SK-N-SH treated with all-trans-retinoic acid at 6 μM for 48 hours (cell line): ENCODE measurements at regions not wholly inside any gene's neighbourhood (a gene's known extent, or its start where the extent isn't known, plus 50 kb on each side); places are given as distances from the start of the nearest gene placed in this dataset.
A peak's percentile ranks its signal among the peaks of the same experiment; 100 is the strongest.

Experiments
- ATAC-seq: fragments of 200-7000 bp; cut with Tn5 transposase; 3 replicates; pipeline ENCODE4 v1.9.1; 2020; ENCODE audit warnings: mild to moderate bottlenecking, moderate library complexity
- ARNTL ChIP-seq: fragments of 450-650 bp; formaldehyde crosslinking; IDR thresholded peaks from 2 replicates; pipeline ENCODE4 v1.5.0; 2020; ENCODE audit warnings: low read depth, mild to moderate bottlenecking, moderate library complexity, borderline replicate concordance
- CSDC2 ChIP-seq: fragments of 250-450 bp; sonication (Bioruptor Pico); IDR thresholded peaks from 2 replicates; pipeline ENCODE4 v1.5.0; 2020; ENCODE audit warnings: mild to moderate bottlenecking, moderate library complexity
- ESRRG ChIP-seq: fragments of 250-450 bp; sonication (Bioruptor Pico); IDR thresholded peaks from 2 replicates; pipeline ENCODE4 v1.6.1; 2021; ENCODE audit warnings: mild to moderate bottlenecking
- GLIS3 ChIP-seq: fragments of 250-450 bp; sonication (Bioruptor Pico); IDR thresholded peaks from 2 replicates; pipeline ENCODE4 v1.5.0; 2020; ENCODE audit warnings: mild to moderate bottlenecking, moderate library complexity
- ISL1 ChIP-seq: fragments of 250-450 bp; sonication (Bioruptor Pico); IDR thresholded peaks from 2 replicates; pipeline ENCODE4 v2.1.2; 2022; ENCODE audit warnings: mild to moderate bottlenecking, moderate library complexity
- OSR1 ChIP-seq: fragments of 250-450 bp; sonication (Bioruptor Pico); IDR thresholded peaks from 2 replicates; pipeline ENCODE4 v1.8.0; 2022; ENCODE audit warnings: moderate library complexity, mild to moderate bottlenecking, inconsistent platforms
- PATZ1 ChIP-seq: fragments of 250-450 bp; sonication (Bioruptor Pico); IDR thresholded peaks from 2 replicates; pipeline ENCODE4 v1.8.0; 2020; ENCODE audit warnings: mild to moderate bottlenecking, moderate library complexity, borderline replicate concordance
- PPARA ChIP-seq: fragments of 250-450 bp; sonication (Bioruptor Pico); IDR thresholded peaks from 2 replicates; pipeline ENCODE4 v1.5.0; 2020; ENCODE audit warnings: mild to moderate bottlenecking, borderline replicate concordance
- RARB ChIP-seq: fragments of 250-450 bp; sonication (Bioruptor Pico); IDR thresholded peaks from 2 replicates; pipeline ENCODE4 v1.8.0; 2021; ENCODE audit warnings: mild to moderate bottlenecking, moderate library complexity
- SNAI2 ChIP-seq: fragments of 250-450 bp; sonication (Bioruptor Pico); IDR thresholded peaks from 2 replicates; pipeline ENCODE4 v1.5.0; 2020; ENCODE audit warnings: mild to moderate bottlenecking, moderate library complexity
- TCF4 ChIP-seq: fragments of 250-450 bp; sonication (Bioruptor Pico); IDR thresholded peaks from 2 replicates; pipeline ENCODE4 v1.8.0; 2021; ENCODE audit warnings: mild to moderate bottlenecking, moderate library complexity, borderline replicate concordance
- TOX ChIP-seq: fragments of 250-450 bp; sonication (Bioruptor Pico); IDR thresholded peaks from 2 replicates; pipeline ENCODE4 v1.8.0; 2021; ENCODE audit warnings: mild to moderate bottlenecking, moderate library complexity, borderline replicate concordance
- ZC3H10 ChIP-seq: fragments of 250-450 bp; sonication (Bioruptor Pico); IDR thresholded peaks from 2 replicates; pipeline ENCODE4 v1.5.1; 2021; ENCODE audit warnings: mild to moderate bottlenecking, moderate library complexity
- ZFP3 ChIP-seq: fragments of 250-450 bp; sonication (Bioruptor Pico); IDR thresholded peaks from 2 replicates; pipeline ENCODE4 v1.5.0; 2020; ENCODE audit warnings: mild to moderate bottlenecking, moderate library complexity
- ZFP30 ChIP-seq: fragments of 450-650 bp; formaldehyde crosslinking; IDR thresholded peaks from 2 replicates; pipeline ENCODE4 v1.5.0; 2022; ENCODE audit warnings: mild to moderate bottlenecking, moderate library complexity
- ZNF565 ChIP-seq: fragments of 450-650 bp; formaldehyde crosslinking; conservative IDR thresholded peaks from 2 replicates; pipeline ENCODE4 v1.5.0; 2020; ENCODE audit warnings: low read depth, mild to moderate bottlenecking, moderate library complexity
- ZNF70 ChIP-seq: fragments of 450-650 bp; formaldehyde crosslinking; IDR thresholded peaks from 2 replicates; pipeline ENCODE4 v1.5.0; 2020; ENCODE audit warnings: mild to moderate bottlenecking, moderate library complexity
- ZNF8 ChIP-seq: fragments of 450-650 bp; formaldehyde crosslinking; IDR thresholded peaks from 2 replicates; pipeline ENCODE4 v1.5.0; 2020; ENCODE audit warnings: mild to moderate bottlenecking, moderate library complexity
- TF ChIP-seq, protein P1 (sequence below): fragments of 250-450 bp; sonication (Bioruptor Pico); IDR thresholded peaks from 2 replicates; pipeline ENCODE4 v1.5.0; 2020; ENCODE audit warnings: mild to moderate bottlenecking, moderate library complexity
- TF ChIP-seq, protein P2 (sequence below): fragments of 250-450 bp; sonication (Bioruptor Pico); IDR thresholded peaks from 2 replicates; pipeline ENCODE4 v1.5.1; 2020; ENCODE audit warnings: low read depth, mild to moderate bottlenecking, moderate library complexity
- TF ChIP-seq, protein P3 (sequence below): fragments of 250-450 bp; sonication (Bioruptor Pico); IDR thresholded peaks from 2 replicates; pipeline ENCODE4 v1.8.0; 2021; ENCODE audit warnings: low read depth, mild to moderate bottlenecking, moderate library complexity, borderline replicate concordance

GRCh38 chr5:131008329-131008728 is 156.7 kb downstream of the HINT1 start:
- TF ChIP-seq ZC3H10 (no peak), ARNTL (CRISPR knock-in tag) (no peak), RARB (CRISPR knock-in tag) (no peak), PPARA (CRISPR knock-in tag) (no peak), TOX (CRISPR knock-in tag) (no peak), OSR1 (no peak), ZFP30 (CRISPR knock-in tag) (no peak), PATZ1 (CRISPR knock-in tag) (no peak), TCF4 (no peak), ZNF70 (CRISPR knock-in tag) (no peak), ISL1 (CRISPR knock-in tag) (no peak), CSDC2 (CRISPR knock-in tag) (no peak), ZNF565 (CRISPR knock-in tag) (no peak), ESRRG (CRISPR knock-in tag) (no peak)
- TF ChIP-seq, protein P1, sequence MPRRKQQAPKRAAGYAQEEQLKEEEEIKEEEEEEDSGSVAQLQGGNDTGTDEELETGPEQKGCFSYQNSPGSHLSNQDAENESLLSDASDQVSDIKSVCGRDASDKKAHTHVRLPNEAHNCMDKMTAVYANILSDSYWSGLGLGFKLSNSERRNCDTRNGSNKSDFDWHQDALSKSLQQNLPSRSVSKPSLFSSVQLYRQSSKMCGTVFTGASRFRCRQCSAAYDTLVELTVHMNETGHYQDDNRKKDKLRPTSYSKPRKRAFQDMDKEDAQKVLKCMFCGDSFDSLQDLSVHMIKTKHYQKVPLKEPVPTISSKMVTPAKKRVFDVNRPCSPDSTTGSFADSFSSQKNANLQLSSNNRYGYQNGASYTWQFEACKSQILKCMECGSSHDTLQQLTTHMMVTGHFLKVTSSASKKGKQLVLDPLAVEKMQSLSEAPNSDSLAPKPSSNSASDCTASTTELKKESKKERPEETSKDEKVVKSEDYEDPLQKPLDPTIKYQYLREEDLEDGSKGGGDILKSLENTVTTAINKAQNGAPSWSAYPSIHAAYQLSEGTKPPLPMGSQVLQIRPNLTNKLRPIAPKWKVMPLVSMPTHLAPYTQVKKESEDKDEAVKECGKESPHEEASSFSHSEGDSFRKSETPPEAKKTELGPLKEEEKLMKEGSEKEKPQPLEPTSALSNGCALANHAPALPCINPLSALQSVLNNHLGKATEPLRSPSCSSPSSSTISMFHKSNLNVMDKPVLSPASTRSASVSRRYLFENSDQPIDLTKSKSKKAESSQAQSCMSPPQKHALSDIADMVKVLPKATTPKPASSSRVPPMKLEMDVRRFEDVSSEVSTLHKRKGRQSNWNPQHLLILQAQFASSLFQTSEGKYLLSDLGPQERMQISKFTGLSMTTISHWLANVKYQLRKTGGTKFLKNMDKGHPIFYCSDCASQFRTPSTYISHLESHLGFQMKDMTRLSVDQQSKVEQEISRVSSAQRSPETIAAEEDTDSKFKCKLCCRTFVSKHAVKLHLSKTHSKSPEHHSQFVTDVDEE (CRISPR knock-in tag) = no peak
- TF ChIP-seq, protein P2, sequence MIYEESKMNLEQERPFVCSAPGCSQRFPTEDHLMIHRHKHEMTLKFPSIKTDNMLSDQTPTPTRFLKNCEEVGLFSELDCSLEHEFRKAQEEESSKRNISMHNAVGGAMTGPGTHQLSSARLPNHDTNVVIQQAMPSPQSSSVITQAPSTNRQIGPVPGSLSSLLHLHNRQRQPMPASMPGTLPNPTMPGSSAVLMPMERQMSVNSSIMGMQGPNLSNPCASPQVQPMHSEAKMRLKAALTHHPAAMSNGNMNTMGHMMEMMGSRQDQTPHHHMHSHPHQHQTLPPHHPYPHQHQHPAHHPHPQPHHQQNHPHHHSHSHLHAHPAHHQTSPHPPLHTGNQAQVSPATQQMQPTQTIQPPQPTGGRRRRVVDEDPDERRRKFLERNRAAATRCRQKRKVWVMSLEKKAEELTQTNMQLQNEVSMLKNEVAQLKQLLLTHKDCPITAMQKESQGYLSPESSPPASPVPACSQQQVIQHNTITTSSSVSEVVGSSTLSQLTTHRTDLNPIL = no peak
- TF ChIP-seq, protein P3, sequence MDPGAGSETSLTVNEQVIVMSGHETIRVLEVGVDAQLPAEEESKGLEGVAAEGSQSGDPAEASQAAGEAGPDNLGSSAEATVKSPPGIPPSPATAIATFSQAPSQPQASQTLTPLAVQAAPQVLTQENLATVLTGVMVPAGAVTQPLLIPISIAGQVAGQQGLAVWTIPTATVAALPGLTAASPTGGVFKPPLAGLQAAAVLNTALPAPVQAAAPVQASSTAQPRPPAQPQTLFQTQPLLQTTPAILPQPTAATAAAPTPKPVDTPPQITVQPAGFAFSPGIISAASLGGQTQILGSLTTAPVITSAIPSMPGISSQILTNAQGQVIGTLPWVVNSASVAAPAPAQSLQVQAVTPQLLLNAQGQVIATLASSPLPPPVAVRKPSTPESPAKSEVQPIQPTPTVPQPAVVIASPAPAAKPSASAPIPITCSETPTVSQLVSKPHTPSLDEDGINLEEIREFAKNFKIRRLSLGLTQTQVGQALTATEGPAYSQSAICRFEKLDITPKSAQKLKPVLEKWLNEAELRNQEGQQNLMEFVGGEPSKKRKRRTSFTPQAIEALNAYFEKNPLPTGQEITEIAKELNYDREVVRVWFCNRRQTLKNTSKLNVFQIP (CRISPR knock-in tag) = no peak
- ATAC-seq = no peak

DNA sequence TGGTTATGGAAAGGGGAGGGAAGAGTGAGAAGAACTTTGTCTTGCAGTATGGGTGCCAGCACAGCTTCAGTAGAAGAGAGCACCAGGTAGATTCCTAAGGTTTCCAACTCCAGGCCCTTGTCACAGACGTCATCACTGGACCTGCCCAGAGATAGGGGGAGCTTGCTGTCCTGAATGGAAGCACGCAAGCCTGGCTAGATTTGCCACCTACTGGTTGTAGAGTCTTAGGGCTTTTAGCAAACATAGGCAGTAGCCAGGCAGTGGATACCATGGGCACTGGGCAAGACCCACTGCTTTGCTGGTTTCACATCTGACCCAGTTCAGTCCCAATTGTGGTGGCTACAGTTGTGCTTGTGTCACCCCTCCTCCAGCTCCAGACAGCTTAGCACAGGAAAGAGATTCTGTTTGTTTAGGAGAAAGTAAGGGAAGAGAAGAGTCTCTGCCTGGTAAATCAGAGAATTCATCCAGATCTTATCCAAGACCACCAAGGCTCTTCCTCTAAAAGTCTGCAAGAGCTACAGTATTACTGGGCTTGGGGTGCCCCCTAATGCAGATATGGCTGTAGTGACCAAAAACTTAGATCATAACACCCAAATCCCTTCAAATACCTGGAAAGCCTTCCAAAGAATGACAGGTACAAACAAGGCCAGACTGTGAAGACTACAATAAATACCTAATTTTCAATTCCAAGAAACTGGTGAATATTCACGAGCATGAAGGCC is 158.9 kb downstream of the HINT1 start:
- ATAC-seq = peak; percentile 65
- TF ChIP-seq PATZ1 (CRISPR knock-in tag) (no peak), ISL1 (CRISPR knock-in tag) (no peak), ZFP30 (CRISPR knock-in tag) (no peak), ZFP3 (CRISPR knock-in tag) (no peak), ESRRG (CRISPR knock-in tag) (no peak), ZNF8 (CRISPR knock-in tag) (no peak), TOX (CRISPR knock-in tag) (no peak), TCF4 (no peak), ARNTL (CRISPR knock-in tag) (no peak), GLIS3 (CRISPR knock-in tag) (no peak), CSDC2 (CRISPR knock-in tag) (no peak), ZC3H10 (no peak), SNAI2 (no peak), PPARA (CRISPR knock-in tag) (no peak), ZNF565 (CRISPR knock-in tag) (no peak)
- TF ChIP-seq, protein P3 (CRISPR knock-in tag) = no peak
- TF ChIP-seq, protein P1 (CRISPR knock-in tag) = no peak
